Skin of body (tissue), 1 donor: ENCODE measurements at regions not wholly inside any gene's neighbourhood (a gene's known extent, or its start where the extent isn't known, plus 50 kb on each side); places are given as distances from the start of the nearest gene placed in this dataset.

ENCODE experiments used
- DNase-seq: peaks from one replicate; lab custom pipeline; 2025; lab: John Stamatoyannopoulos, UW

DNA sequence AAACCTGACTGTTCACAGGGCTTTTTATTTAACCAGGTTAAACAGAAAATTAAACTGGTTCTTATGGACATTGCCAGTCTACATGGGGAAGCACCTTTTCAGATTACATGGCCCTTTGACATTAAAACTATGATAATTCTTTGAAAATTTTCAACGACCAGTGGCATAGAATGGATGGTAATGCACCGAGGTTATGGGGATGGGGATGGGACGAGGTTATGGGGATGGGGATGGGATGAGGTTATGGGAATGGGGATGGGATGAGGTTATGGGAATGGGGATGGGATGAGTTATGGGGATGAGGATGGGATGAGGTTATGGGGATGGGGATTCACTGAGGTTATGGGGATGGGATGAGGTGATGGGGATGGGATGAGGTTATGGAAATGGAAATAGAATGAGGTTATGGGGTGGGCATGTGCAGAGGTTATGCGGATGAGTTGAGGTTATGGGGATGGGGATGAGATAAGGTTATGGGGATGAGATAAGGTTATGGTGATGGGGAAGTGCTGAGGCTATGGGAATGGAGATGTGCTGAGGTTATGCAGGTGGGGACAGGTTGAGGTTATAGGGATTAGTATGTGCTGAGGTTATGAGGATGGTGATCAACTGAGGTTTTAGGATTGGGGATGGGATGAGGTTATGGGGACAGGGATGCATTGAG is 541.9 kb downstream of the CDH26 start:
- DNase-seq, result no peak

DNA sequence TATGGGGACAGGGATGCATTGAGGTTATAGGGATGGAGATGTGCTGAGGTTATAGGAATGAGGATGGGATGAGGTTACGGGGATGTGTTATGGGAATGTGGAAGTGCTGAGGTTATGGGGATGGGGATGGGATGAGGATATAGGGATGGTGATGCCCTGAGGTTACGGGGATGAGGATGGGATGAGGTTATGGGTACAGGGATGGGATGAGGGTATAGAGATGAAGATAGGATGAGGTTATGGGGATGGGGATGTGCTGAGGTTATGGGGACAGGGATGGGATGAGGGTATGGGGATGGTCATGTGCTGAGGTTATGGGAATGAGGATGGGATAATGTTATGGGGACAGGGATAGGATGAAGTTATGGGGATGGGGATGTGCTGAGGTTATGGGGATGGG is 542.8 kb downstream of the CDH26 start:
- DNase-seq, result no peak

DNA sequence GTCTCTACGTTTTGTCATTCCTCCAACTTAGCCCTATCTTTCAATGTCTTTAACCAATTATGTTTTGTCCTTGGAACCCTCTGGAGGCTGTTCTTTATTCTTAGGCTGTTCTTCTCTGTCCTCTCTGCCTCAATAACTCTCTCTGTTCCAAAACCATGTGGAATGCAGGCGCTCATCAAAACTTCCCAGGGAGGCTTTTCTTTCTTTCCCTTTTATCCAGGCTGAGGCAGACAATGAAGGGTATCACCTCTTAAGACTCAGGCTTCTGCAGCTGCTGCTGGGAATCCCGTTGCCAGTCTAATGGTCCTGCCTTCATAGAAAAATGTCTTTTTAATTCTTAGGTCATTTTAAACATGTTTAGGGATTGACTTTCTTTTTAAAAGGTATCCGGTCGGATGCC is 544.7 kb downstream of the CDH26 start:
- no peak for DNase-seq

DNA sequence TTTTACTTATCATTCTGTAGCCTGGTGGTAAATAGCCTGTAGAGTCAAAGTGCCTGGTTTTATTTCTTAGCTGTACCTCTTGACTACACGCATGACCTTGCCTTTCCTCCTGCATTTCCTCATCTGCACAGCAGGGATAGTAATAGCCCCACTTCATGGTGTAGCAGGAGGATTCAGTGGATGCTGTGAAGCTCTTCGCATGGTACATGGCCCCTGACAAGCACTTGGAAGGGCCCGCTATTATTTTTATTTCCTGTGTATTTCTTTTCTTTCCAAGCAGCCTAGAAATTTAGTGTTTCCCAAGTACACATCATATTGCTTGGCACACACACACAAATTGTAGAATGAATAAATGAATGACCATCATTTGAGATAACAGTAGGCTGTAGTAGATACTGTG is 547.2 kb downstream of the CDH26 start:
- DNase-seq, result no peak

DNA sequence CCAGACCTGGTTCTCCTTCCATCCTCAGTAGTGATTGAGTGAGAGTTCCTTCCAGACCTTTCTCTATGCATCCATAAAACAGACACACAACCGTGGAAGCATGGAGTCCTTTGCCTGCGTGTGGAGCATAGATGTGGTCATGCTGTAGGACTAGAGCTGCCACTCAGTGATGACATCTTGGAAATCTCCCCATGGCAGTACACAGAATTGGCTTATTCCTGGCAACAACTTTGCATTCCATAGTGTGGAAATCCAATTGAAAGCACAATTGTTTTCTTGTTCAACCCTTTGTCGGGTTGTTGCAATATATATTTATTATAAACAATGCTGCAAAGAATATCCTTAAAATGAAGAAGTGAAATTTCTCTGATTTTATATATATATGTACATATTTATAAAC is 547.8 kb downstream of the CDH26 start:
- DNase-seq, result no peak

DNA sequence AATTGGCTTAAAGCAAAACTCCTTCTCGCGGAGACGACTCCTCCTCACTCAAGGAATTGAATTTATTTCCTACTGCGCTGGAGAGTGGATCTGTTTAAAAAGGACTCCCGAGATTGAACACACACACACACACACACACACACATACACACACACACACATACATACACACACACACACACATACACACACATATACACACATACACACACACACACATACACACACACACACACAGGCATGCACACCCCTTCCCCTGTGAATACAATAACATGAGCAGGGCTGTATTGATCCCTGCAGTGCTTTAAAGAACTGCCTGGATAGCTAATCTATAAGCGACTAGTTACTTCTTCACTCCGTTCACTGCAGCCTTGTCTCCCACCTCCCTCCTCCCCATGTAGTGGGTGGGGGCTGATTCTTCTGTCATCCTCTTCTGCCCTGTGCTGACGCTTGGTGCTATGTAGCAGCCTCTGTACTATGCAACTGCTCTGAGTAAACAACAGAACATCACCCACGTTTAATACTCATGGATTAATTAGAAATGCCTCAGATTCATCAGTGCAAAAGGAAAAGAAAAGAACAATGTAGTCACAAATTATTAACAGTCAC is 549.0 kb downstream of the CDH26 start:
- DNase-seq, result no peak

DNA sequence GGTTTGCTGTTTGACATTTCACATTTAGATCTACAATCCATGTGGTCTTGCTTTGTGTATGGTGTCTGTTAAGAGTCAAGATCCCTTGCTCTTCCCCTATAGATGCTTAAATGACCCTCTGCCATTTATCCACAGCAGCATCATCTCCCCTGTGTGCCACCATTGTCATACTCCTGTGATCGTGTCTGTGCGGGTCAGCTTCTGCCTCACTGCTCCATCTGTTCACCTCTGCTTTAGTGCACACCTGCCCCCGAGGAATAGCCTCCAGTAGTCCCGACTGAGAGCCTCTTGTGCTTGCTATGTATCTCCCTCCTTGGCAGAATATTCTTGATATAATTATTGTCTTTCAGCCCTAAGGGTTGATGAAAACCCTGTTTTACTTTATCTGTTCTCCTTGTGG is 551.2 kb downstream of the CDH26 start:
- DNase-seq, result no peak

DNA sequence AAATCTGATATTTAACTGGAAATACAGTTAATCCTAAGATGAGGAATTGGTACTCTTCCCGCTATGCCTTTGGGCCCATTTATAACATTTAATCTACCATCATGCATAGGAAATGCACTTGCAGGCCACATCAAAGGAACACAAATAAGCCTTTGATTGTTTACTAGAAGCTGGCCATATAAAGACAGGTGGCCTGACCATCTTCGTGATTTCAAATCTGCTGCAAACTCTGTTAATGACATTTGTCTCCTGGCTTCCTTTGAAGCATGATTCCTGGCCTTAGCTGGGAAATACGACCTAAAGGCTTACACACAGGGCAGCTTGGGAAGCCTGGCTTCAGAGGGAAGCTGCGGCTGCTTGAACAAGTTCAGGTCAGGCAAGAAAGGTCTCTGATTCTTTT is 552.1 kb downstream of the CDH26 start:
- DNase-seq, result no peak

DNA sequence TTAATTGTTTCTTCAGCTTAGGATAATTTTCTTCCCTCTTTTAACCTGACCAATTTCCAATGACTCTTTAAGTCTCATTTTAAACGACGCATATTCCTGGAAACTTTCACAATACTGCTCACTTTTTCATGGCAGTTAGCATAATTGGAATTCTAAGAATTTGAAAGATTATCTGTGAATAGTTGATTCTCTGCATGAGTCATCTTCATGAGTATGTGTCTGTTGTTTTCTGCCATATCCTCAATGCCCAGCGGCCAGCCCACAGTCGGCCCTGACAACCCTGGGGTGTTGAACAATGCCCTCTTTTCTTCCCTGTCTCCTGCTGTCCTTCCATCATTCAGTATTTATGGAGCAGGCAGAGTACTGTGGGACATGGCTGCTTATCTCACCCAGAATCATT is 554.2 kb downstream of the CDH26 start:
- no peak for DNase-seq

DNA sequence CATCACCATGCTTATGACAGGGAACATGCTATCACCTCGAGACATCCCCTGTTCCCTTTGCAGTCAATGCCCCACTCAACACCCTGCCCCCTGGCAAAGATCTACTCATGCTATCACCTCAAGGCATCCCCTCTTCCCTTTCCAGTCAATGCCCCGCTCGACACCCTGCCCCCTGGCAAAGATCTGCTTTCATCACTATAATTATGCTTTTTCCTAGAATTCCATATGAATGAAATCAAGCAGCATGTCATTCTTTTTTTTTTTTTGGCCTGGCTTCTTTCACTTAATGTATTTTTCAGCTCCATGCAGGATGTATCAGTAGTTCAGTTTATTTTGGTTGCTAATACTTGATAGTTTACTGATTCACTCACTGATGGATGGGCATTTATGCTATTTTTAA is 554.9 kb downstream of the CDH26 start:
- no peak for DNase-seq

DNA sequence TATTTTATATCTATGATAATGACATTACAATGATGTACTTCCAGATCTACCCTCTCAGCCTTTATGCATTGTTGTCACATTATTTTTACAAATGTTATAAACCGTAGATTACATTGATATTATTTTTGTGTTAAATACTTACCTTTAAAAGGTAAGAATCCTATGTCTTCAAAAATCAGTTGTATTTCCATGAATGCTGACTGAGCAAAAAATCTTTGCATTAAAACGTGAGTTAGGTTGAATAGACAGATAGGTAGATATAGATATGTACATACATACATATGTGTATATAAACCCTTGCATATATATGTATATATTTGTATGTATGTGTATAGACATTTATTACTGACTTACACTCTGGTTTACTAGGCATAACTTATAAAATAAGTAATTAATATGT is 558.2 kb downstream of the CDH26 start:
- no peak for DNase-seq

DNA sequence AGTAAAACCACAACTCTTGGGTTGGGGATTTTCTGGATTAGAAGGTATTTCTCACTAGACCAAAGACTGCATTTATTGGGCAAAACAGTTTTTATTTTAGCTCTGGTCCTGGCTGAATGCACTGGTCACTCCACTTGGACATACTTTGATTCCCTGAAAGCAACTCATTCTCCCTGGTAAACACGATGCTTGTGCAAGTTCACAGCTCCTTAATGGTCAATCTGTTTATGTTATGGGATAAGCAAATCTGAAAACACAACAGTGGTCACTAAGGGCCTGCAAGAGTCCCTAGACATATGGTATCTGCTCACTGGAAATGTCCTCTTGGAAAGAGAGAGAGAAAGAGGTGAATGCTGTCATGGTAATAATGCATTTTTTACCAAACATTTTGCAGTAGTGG is 559.8 kb downstream of the CDH26 start:
- no peak for DNase-seq

DNA sequence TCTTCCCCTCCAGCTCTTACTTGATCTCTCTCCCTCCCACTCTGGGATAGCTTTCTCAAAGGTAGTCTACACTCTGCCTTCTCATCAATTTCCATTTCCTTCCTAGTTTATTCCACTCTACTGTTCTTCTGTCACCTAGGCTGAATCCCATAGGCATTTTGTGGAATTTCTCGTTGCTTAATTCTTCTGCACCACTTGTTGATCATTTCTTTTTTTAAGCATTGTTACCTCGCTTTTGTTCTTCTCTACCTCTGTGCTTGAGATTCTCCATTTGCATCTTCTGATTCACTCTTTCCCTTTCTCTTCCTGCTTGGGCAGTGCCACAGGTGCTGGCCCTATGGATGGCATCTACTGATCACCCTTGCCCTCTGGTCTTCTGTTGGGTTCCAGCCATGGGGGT is 567.2 kb downstream of the CDH26 start:
- DNase-seq, result no peak

DNA sequence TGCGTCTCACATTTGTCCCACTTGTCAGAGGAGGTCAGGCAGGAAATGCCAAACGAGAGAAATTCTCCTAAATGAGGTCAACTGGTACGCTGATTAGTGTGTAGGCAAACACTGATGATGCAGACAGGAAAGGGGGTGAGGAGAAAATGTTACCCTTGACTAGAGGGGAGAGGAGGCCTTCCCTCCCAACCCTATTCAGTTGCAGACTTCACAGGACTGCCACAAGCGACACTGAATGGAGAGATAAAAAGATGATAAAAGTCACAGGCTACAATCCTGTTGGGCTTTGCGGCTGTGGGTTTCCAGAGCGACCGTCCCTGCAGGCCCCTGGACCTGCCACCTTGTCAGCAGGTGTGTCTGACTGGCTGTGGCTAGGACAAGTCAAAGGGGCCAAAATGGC is 569.4 kb downstream of the CDH26 start:
- no peak for DNase-seq

DNA sequence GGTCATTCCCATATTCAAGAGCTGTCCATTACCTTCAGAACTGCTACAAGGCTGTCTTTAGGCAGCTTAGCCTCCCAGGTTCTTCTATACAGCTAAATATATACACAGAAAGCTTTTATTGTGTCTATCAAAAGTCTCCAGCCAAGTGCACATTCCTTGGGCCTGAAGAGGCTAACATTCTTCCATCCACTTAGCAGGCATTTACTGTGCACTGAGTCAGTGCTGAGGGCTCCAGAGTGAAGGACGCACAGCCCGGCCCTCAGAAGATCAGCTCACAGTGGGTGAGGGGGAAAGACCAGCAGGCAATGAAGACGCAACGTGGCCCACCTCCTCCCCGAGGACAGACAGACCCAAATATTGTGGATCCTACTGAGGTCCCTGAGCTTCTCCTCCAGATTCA is 569.9 kb downstream of the CDH26 start:
- DNase-seq, result no peak

DNA sequence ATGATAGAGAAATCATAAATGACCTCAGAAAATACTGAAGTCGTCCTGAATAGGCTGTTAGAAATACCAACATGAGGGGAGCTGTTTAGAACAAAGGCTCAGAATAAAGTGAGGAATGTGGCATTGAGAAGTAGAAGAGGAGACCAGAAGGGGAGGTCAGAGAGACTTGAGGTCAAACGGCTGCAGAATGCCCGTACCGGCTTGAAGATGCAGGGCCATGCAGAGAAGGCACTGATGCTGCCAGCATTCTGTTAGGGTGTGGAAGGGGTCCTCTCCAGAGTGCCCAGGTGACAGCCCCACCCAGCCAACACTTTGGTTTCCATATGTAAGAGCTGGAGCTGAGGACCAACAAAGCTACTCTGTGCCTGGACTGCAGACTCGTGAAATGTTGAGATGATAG is 570.9 kb downstream of the CDH26 start:
- no peak for DNase-seq

DNA sequence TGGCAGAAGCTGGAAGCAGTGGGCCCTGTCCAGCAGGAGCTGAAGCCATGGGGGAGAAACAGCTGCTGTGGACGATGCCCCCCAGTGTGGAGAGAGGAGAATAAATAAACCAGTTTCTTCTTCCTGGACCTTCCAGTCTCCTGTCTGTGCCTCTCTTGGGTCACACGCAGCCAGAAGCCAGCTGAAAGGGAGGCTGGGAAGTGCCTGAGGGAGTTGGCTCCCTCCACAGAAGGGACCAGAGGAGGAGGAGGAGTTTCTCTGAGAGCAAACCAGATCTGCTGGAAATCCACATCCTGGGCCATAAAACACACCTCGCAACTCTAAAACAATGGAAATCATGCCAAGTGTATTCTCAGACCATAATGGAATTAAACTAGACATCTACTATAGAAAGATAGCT is 577.0 kb downstream of the CDH26 start:
- DNase-seq, result no peak

DNA sequence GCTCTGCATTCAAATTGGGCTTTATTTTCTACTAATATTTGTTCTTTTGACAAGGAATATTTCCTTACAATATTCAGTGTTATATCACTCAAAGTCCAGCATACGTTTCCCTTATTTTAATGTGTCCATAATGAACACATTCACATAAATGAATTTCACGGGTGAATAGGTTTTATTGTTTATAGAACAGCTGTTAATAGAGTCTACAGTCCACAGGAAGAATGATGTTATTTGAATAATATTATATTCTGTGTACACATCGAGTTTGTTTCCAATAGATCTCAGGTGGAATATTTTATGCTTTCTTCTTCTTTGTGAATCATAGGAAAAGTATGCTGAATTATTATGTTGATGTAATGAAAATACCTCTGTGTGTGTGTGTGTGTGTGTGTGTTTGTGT is 582.4 kb downstream of the CDH26 start:
- no peak for DNase-seq

DNA sequence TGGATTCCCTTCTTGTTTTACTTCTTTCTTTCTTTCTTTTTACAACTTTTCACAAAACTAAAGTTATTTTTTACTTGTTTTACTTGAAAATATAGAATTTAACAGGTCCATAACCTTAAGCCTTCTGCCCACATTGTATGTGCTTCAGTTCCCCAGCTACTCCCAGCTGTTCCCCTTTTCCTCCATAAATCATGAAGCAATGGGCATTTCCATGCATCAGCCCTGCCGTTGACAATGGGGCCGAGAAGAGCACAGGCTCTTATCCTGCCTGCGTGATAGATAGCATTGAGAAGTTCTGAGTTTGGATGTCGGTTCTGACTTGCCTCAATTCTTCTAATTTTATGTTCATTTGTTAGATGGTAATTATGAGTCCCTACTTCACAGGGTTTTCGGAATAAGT is 583.8 kb downstream of the CDH26 start:
- DNase-seq, result no peak

DNA sequence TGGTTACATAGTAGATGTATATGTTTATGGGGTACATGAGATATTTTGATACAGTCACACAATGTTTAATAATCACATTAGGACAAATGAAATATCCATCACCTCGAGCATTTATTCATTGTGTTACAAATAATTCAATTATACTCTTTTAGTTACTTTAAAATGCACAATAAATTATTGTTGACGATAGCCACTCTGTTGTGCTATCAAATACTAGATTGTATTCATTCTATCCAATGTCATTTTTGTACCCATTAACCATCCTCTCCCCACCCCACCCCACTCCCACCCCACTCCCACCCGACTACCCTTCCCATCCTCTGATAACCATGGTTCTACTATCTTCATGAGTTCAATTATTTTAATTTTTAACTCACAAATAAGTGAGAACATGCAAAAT is 585.4 kb downstream of the CDH26 start:
- no peak for DNase-seq

DNA sequence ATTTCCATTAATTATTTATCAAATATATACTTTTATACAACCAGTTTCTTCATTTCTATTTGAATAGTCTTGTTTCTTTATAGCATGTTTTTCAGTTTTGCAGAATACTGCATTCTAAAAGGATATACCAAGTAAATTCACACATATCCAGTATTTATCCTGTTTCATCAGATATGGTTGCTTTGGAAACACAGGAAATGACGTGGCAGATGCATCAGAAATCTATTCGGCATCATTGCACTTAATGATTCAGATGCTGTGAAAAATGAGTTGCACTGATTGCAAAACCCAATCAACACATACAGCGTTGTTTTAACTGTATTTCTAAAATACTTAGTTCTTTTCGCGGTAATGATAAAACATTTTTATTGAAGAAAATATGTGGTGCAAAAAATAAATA is 594.9 kb downstream of the CDH26 start:
- DNase-seq, result no peak

DNA sequence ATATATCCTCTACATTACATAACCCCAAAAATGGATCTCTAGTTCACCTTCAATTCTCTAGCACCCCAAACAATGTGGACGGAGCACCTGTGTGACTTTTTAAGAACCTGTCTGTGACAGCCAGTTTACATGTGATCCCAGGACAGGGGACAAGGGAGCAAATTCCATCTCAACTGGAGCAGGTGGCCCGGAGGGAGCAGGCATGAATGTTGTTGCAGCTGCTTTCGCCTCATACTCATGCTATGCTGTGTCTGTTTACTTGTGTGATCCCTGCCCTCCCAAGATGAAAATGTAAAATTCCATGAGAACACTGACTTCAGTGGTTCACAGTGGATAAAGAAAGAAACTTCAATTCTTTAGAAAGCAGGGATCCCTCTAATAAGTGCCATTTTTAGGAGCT is 600.3 kb downstream of the CDH26 start:
- DNase-seq, result no peak

DNA sequence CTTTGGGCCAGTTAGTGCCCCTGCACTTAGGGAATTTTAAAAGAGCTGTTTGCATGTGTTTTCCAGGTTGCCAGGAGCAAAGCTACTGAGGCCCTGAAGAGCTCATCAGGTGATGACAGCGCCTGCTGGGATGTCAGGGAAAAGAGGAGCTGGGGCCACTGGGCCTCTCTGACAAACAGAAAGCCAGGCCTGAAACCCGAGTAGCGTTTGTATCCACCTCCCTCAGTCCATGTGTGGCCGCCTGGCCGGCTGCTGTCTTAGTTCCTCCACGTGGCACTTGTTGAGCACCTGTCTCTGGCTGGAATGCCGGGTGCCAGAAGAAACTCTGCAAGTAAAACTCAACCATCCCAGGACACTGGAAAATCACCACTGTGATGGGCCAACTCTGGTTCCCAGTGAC is 601.2 kb downstream of the CDH26 start:
- DNase-seq, result no peak

DNA sequence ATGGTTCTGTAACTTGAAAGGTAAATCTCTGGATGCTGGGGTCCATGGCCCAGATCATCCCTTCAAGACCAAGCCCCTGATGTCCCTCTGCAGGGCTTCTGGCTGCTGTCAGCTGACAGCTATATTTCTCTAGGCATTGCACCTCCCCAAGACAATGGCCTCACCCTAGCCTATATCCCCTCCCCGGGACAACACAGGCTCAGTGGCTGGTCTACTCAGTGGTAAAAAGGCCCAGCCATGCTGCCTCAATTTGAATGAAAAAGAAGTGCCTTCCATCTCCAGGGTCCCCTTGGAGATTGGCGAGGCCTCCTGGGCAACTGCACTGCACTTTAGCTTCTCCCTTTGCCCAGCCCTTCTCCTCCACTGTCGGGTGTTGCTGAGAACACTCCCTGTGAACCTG is 602.8 kb downstream of the CDH26 start:
- no peak for DNase-seq
